ENCODE measurements at regions not wholly inside any gene's neighbourhood (a gene's known extent, or its start where the extent isn't known, plus 50 kb on each side); places are given as distances from the start of the nearest gene placed in this dataset.
"Not testable (repeated sequence)": the region's sequence is repeated elsewhere in the genome, so short reads cannot be mapped to it uniquely, and the experiment has no call there.

- Histone ChIP-seq H3K36me3 (ENCODE audit: low read depth) (no peaks in the 10 kb centered on the region), H3K4me1 (ENCODE audit: low read depth) (no peaks in the 10 kb centered on the region), H3K4me3 (no peak overlapping the region), H3K9me3 (no peaks in the 10 kb centered on the region)
- TF ChIP-seq CTCF (IDR thresholded peaks at IDR 0.05), result no peak
- ATAC-seq, result no peak
- no peak for DNase-seq
- intact Hi-C loops (cut with DNase I, micrococcal nuclease), result no loop called here
These were observed 129.9 kb downstream of the KIF26A start for GRCh38 chr14:104268295-104268694.

- intact Hi-C loops (cut with DNase I, micrococcal nuclease), result no loop called here
- no peak overlapping the region for H3K4me3 ChIP-seq
These were observed 130.5 kb downstream of the KIF26A start for GRCh38 chr14:104268725-104269436.

GRCh38 chr14:104269511-104270241 lies 131.3 kb downstream of the KIF26A start:
- DNase-seq, result peak in 2 of 3 donors; percentile 24 to 34
- H3K4me3 ChIP-seq; H3K4me1 ChIP-seq (ENCODE audit: low read depth); H3K9me3 ChIP-seq; intact Hi-C loops (cut with DNase I, micrococcal nuclease); ATAC-seq; H3K36me3 ChIP-seq (ENCODE audit: low read depth): not testable (repeated sequence)

More at GRCh38 chr14:104268725-104269436, 130.5 kb downstream of the KIF26A start:
- ATAC-seq (no peak), DNase-seq (peak in 2 of 3 donors; percentile 22 to 39)
- Histone ChIP-seq H3K9me3 (no peaks in the 10 kb centered on the region), H3K36me3 (ENCODE audit: low read depth) (no peaks in the 10 kb centered on the region), H3K4me1 (ENCODE audit: low read depth) (no peaks in the 10 kb centered on the region)
- no peak for TF ChIP-seq CTCF (IDR thresholded peaks at IDR 0.05)

GRCh38 chr14:104271391-104271790 lies 133.0 kb downstream of the KIF26A start:
- intact Hi-C loops (cut with DNase I, micrococcal nuclease), result no loop called here
- Histone ChIP-seq H3K9me3 (no peaks in the 10 kb centered on the region), H3K4me1 (ENCODE audit: low read depth) (peaks cover 8% of the 10 kb centered on the region), H3K36me3 (ENCODE audit: low read depth) (no peaks in the 10 kb centered on the region), H3K4me3 (no peak overlapping the region)
- ATAC-seq, result no peak
- DNase-seq, result no peak
- no peak for TF ChIP-seq CTCF (IDR thresholded peaks at IDR 0.05)

- Histone ChIP-seq H3K9me3 (no peaks in the 10 kb centered on the region), H3K36me3 (ENCODE audit: low read depth) (no peaks in the 10 kb centered on the region), H3K4me3 (no peak overlapping the region), H3K4me1 (ENCODE audit: low read depth) (peaks cover 8% of the 10 kb centered on the region)
- peak in 1 of 3 donors; percentile 16 for DNase-seq
- no peak for TF ChIP-seq CTCF (IDR thresholded peaks at IDR 0.05)
- intact Hi-C loops (cut with DNase I, micrococcal nuclease), result no loop called here
- ATAC-seq, result no peak
These were observed 136.4 kb downstream of the KIF26A start for GRCh38 chr14:104274806-104275205.

Data from mucosa of descending colon (tissue), 3 donors.